Glutamatergic neuron (in vitro differentiated cells): ENCODE measurements at regions not wholly inside any gene's neighbourhood (a gene's known extent, or its start where the extent isn't known, plus 50 kb on each side); places are given as distances from the start of the nearest gene placed in this dataset.

Source experiments
- DNase-seq: peaks from one replicate; pipeline ENCODE4 v3.0.0; 2022
- H3K27ac Mint-ChIP-seq: one replicate; pipeline ENCODE4 v1.8.0; 2020; ENCODE audit warnings: mild to moderate bottlenecking, mixed read lengths, inconsistent platforms; ENCODE audit not compliant: unreplicated experiment
- H3K27me3 Mint-ChIP-seq: one replicate; pipeline ENCODE4 v1.8.0; 2020; ENCODE audit warnings: mild to moderate bottlenecking, moderate library complexity, mixed read lengths, inconsistent platforms; ENCODE audit not compliant: unreplicated experiment
- H3K36me3 Mint-ChIP-seq: one replicate; pipeline ENCODE4 v1.8.0; 2020; ENCODE audit warnings: mild to moderate bottlenecking, mixed read lengths, inconsistent platforms; ENCODE audit not compliant: unreplicated experiment
- H3K4me1 Mint-ChIP-seq: one replicate; pipeline ENCODE4 v1.8.0; 2020; ENCODE audit warnings: mild to moderate bottlenecking, low read depth, mixed read lengths, inconsistent platforms; ENCODE audit not compliant: unreplicated experiment
- H3K4me3 Mint-ChIP-seq: one replicate; pipeline ENCODE4 v1.8.0; 2020; ENCODE audit warnings: mild to moderate bottlenecking, mixed read lengths, inconsistent platforms; ENCODE audit not compliant: unreplicated experiment
- H3K9me3 Mint-ChIP-seq: one replicate; pipeline ENCODE4 v1.8.0; 2020; ENCODE audit warnings: mild to moderate bottlenecking, moderate library complexity, mixed read lengths, inconsistent platforms; ENCODE audit not compliant: unreplicated experiment
- CTCF ChIP-seq: fragments of 200-600 bp; sonication (generic); IDR thresholded peaks from one replicate; pipeline ENCODE4 v1.5.0; 2021; ENCODE audit not compliant: partially characterized antibody, unreplicated experiment

DNA sequence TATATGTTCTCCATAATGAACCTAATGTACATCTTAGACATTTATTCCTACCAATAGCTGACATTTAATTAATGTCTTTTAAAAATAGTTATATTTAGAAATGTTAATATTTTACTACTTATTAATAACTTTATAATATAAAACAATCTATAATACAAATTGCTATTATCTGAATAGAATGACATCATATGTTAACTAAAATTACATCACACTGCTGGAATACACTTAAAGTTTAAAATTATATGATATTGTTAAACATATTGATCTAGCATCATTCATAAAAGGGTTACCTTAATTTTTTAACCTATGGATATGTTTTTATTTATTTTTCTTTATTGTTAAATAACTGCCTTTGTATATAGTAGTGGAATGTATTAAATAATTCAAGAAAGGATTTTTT, 660.2 kb upstream of the ADGRB3 start:
- Mint-ChIP-seq H3K4me3 (no peak overlapping the region), H3K27me3 (no peaks in the 10 kb centered on the region), H3K4me1 (peaks cover under 1% of the 10 kb centered on the region), H3K27ac (no peak overlapping the region), H3K9me3 (no peaks in the 10 kb centered on the region), H3K36me3 (no peaks in the 10 kb centered on the region)
- no peak for TF ChIP-seq CTCF
- no peak for DNase-seq

GRCh38 chr6:67971812-67972211, 663.3 kb upstream of the ADGRB3 start:
- H3K9me3 Mint-ChIP-seq = peaks cover 4% of the 10 kb centered on the region
- H3K27ac Mint-ChIP-seq = no peak overlapping the region
- no peak for TF ChIP-seq CTCF
- peaks cover 4% of the 10 kb centered on the region for H3K27me3 Mint-ChIP-seq
- peaks cover 18% of the 10 kb centered on the region for H3K4me1 Mint-ChIP-seq
- H3K36me3 Mint-ChIP-seq = no peaks in the 10 kb centered on the region
- no peak overlapping the region for H3K4me3 Mint-ChIP-seq
- no peak for DNase-seq

- Mint-ChIP-seq H3K27me3 (peaks cover 11% of the 10 kb centered on the region), H3K4me1 (peaks cover 31% of the 10 kb centered on the region), H3K36me3 (no peaks in the 10 kb centered on the region), H3K27ac (peak overlapping the region; percentile 87), H3K4me3 (peak overlapping the region; percentile 67), H3K9me3 (peaks cover 16% of the 10 kb centered on the region)
- no peak for DNase-seq
- TF ChIP-seq CTCF = no peak
Measured at GRCh38 chr6:67966830-67967229, 668.3 kb upstream of the ADGRB3 start.

DNA sequence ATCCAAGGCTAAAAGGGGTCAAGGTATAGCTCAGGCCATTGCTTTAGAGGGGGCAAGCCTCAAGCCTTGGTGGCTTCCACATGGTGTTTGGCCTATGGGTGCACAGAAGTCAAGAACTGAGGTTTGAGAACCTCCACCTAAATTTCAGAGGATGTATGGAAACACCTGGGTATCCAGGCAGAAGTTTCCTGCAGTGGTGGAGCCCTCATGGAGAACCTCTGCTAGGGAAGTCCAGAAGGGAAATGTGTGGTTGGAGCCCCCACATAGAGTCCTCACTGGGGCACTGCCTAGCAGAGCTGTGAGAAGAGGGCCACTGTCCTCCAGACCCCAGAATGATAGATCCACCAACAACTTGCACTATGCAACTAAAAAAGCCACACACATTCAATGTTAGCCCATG, 678.7 kb upstream of the ADGRB3 start:
- Mint-ChIP-seq H3K27ac (no peak overlapping the region), H3K4me1 (peaks cover 1% of the 10 kb centered on the region), H3K9me3 (peaks cover 2% of the 10 kb centered on the region), H3K36me3 (peaks cover 22% of the 10 kb centered on the region), H3K27me3 (no peaks in the 10 kb centered on the region), H3K4me3 (no peak overlapping the region)
- no peak for DNase-seq
- no peak for TF ChIP-seq CTCF

DNA sequence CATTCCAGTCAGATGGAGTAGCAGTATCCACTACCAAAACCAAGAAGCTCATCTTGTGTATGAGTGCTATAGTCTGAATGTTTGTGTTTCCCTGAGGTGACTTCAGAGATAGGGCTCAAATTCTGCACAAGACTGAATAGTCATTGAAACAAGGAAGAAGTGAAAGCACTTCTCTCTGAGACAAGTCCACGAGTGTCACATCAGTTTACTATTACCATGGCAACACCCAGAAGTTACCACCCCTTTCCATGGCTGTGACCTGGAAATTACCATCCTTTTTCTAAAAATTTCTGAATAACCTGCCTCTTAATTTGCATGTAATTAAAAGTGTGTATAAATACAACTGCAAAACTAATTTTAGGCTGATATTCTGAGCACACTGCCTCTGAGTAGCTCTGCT, 682.1 kb upstream of the ADGRB3 start:
- DNase-seq = no peak
- Mint-ChIP-seq H3K27me3 (no peaks in the 10 kb centered on the region), H3K27ac (no peak overlapping the region), H3K4me3 (no peak overlapping the region), H3K36me3 (peaks cover 25% of the 10 kb centered on the region), H3K4me1 (no peaks in the 10 kb centered on the region), H3K9me3 (peaks cover 4% of the 10 kb centered on the region)
- no peak for TF ChIP-seq CTCF
